ENCODE measurements at regions not wholly inside any gene's neighbourhood (a gene's known extent, or its start where the extent isn't known, plus 50 kb on each side); places are given as distances from the start of the nearest gene placed in this dataset.

- DNase-seq, result no peak
- H3K4me1 Mint-ChIP-seq (ENCODE audit: low read depth, unreplicated experiment), result no peaks in the 10 kb centered on the region
- no peak overlapping the region for H3K27ac Mint-ChIP-seq (ENCODE audit: unreplicated experiment)
- no peaks in the 10 kb centered on the region for H3K36me3 Mint-ChIP-seq (ENCODE audit: unreplicated experiment)
- no peak for TF ChIP-seq CTCF (IDR thresholded peaks at IDR 0.05; ENCODE audit: partially characterized antibody, unreplicated experiment)
- no peaks in the 10 kb centered on the region for H3K27me3 Mint-ChIP-seq (ENCODE audit: unreplicated experiment)
- H3K4me3 Mint-ChIP-seq (ENCODE audit: unreplicated experiment), result no peak overlapping the region
- H3K9me3 Mint-ChIP-seq (ENCODE audit: unreplicated experiment), result no peaks in the 10 kb centered on the region
Observed at GRCh38 chr6:50921968-50922367, 103.3 kb downstream of the TFAP2B start.

- TF ChIP-seq CTCF (IDR thresholded peaks at IDR 0.05; ENCODE audit: partially characterized antibody, unreplicated experiment), result no peak
- H3K27ac Mint-ChIP-seq (ENCODE audit: unreplicated experiment), result no peak overlapping the region
- H3K4me3 Mint-ChIP-seq (ENCODE audit: unreplicated experiment), result no peak overlapping the region
- H3K4me1 Mint-ChIP-seq (ENCODE audit: low read depth, unreplicated experiment), result no peaks in the 10 kb centered on the region
- no peak for DNase-seq
- H3K36me3 Mint-ChIP-seq (ENCODE audit: unreplicated experiment), result no peaks in the 10 kb centered on the region
- no peaks in the 10 kb centered on the region for H3K9me3 Mint-ChIP-seq (ENCODE audit: unreplicated experiment)
- H3K27me3 Mint-ChIP-seq (ENCODE audit: unreplicated experiment), result no peaks in the 10 kb centered on the region
Observed at GRCh38 chr6:50922579-50923525, 104.2 kb downstream of the TFAP2B start.

GRCh38 chr6:50924758-50925157, 106.1 kb downstream of the TFAP2B start:
- Mint-ChIP-seq H3K27ac (ENCODE audit: unreplicated experiment) (no peak overlapping the region), H3K27me3 (ENCODE audit: unreplicated experiment) (no peaks in the 10 kb centered on the region), H3K36me3 (ENCODE audit: unreplicated experiment) (no peaks in the 10 kb centered on the region), H3K4me1 (ENCODE audit: low read depth, unreplicated experiment) (no peaks in the 10 kb centered on the region), H3K9me3 (ENCODE audit: unreplicated experiment) (no peaks in the 10 kb centered on the region), H3K4me3 (ENCODE audit: unreplicated experiment) (no peak overlapping the region)
- no peak for TF ChIP-seq CTCF (IDR thresholded peaks at IDR 0.05; ENCODE audit: partially characterized antibody, unreplicated experiment)
- DNase-seq, result no peak

- Mint-ChIP-seq H3K4me1 (ENCODE audit: low read depth, unreplicated experiment) (no peaks in the 10 kb centered on the region), H3K27ac (ENCODE audit: unreplicated experiment) (no peak overlapping the region), H3K36me3 (ENCODE audit: unreplicated experiment) (no peaks in the 10 kb centered on the region), H3K4me3 (ENCODE audit: unreplicated experiment) (no peak overlapping the region), H3K27me3 (ENCODE audit: unreplicated experiment) (no peaks in the 10 kb centered on the region), H3K9me3 (ENCODE audit: unreplicated experiment) (no peaks in the 10 kb centered on the region)
- DNase-seq, result no peak
- TF ChIP-seq CTCF (IDR thresholded peaks at IDR 0.05; ENCODE audit: partially characterized antibody, unreplicated experiment), result no peak
Observed at GRCh38 chr6:50925548-50925947, 106.9 kb downstream of the TFAP2B start.

GRCh38 chr6:50925981-50926380, 107.3 kb downstream of the TFAP2B start:
- H3K9me3 Mint-ChIP-seq (ENCODE audit: unreplicated experiment), result no peaks in the 10 kb centered on the region
- TF ChIP-seq CTCF (IDR thresholded peaks at IDR 0.05; ENCODE audit: partially characterized antibody, unreplicated experiment), result no peak
- no peak overlapping the region for H3K27ac Mint-ChIP-seq (ENCODE audit: unreplicated experiment)
- H3K36me3 Mint-ChIP-seq (ENCODE audit: unreplicated experiment), result no peaks in the 10 kb centered on the region
- H3K4me1 Mint-ChIP-seq (ENCODE audit: low read depth, unreplicated experiment), result no peaks in the 10 kb centered on the region
- no peak for DNase-seq
- H3K4me3 Mint-ChIP-seq (ENCODE audit: unreplicated experiment), result no peak overlapping the region
- no peaks in the 10 kb centered on the region for H3K27me3 Mint-ChIP-seq (ENCODE audit: unreplicated experiment)

Data from glutamatergic neuron (in vitro differentiated cells).